HG03469 (cell line): ENCODE measurements at regions not wholly inside any gene's neighbourhood (a gene's known extent, or its start where the extent isn't known, plus 50 kb on each side); places are given as distances from the start of the nearest gene placed in this dataset.
"Not testable (repeated sequence)": the region's sequence is repeated elsewhere in the genome, so short reads cannot be mapped to it uniquely, and the experiment has no call there.

Source experiments
- ATAC-seq: cut with Tn5 transposase; IDR thresholded peaks from one replicate; pipeline ENCODE4 v1.9.1; 2021; ENCODE audit warnings: mild to moderate bottlenecking, moderate library complexity, moderate number of reproducible peaks; ENCODE audit not compliant: unreplicated experiment

- not testable (repeated sequence) for ATAC-seq
Measured at GRCh38 chr3:148525621-148526020, 172.1 kb upstream of the AGTR1 start.

DNA sequence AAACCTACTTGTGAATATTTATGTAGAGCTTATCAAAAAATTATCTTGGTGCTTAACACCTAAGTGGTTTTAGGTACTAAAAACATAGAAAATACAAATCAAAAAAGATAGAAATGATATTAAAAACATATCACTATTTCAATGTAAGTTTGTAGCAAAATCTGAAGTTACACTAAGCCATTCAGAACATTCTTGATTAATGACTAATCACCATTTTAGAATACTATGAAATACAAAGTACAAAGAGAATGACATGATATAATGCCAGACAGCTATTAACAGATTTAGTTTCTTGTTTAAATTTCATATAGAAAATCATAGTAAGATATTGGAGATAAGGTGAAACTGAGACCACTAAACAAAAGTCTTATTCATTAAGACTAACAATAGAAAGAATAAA is 169.7 kb upstream of the AGTR1 start:
- no peak for ATAC-seq

DNA sequence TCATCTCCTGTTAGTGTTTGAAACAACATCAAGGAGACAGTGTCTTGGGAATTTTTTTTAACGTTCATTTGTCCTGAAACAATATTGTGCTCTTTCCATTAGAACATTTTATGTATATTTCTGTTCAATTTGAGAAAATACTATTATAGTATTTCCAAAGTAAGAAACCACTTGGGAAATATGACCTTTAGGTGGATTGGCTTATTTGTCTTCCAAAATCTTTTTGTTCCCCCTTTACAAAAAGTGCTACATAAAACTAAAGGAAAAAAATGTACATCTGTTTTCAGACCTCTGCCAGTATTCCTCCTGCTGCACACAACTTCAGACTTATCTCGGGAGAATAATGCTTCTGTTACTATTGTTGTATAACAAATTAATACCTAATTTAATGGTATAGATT is 165.9 kb upstream of the AGTR1 start:
- no peak for ATAC-seq

DNA sequence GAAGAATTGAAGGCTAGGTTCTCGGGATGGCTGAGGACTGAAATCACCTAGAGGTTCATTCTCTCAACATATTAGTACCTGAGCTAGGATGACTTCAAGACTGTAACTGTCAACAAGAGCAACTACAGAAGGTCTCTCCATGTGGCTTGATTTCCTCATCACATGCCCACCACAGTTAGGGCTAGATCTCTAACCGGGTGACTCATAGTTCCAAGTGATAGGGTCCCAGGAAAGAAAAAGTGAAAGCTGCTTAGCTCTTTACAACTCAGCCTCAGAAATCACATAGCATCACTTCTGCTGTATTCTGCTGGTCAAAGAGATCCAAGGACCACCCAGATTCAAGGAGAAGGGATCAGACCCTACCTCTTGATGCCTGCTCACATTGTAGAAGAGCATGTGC is 165.4 kb upstream of the AGTR1 start:
- no peak for ATAC-seq

DNA sequence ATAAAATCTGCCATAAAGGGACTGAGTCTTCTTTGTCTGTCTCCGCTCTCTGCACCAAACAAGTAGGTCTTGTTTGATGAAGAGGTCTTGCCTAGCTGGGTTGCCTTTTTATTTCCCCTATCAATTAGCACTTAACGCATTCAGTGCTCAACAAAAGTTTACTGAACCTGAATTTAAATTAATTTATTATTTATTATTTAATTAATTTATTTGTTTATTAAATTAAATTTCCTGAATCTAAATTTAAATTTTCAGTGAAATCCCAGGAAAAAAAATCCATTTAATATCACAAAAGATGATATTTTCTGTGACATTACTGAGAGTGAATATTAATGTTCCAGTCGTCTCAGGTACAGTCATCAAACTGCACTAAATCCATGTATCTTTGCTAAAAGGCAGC is 164.9 kb upstream of the AGTR1 start:
- ATAC-seq = no peak

GRCh38 chr3:148534089-148534988 is 163.4 kb upstream of the AGTR1 start:
- ATAC-seq = no peak

GRCh38 chr3:148535001-148535400 is 162.7 kb upstream of the AGTR1 start:
- no peak for ATAC-seq

DNA sequence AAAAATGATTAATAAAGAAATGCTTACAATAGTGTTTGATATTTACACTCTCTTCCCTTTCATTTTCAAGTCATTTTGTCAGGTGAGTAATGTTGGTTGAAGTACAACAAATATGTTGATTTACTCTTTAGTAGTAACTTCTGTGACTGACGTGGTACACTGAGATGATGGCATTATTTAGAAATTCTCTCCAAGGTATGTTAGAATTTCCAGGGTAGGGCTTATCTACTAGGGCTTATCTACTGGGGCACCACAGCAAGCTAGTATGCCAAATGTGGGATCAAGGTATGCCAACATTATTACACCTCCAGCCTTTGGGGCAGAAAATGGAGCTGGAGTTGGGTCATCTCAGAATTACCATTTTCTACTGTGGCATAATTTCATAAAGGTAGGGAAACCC is 157.4 kb upstream of the AGTR1 start:
- no peak for ATAC-seq

DNA sequence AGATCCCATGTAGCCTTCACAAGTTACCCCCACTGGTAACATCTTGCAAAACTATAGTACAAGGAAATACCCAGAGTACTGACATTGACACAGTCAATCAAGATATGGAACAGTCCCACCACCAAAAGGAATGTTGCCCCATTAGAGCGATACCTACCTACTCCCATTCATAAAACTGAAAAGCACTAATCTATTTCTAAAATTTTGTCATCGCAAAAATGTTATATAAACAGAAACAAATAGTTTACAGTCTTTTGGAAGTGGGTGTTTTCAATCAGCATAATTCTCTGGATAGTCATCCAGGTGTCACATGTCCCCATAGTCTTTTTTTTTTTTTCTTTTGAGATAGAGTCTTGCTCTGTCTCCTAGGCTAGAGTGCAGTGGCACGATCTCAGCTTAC is 156.9 kb upstream of the AGTR1 start:
- no peak for ATAC-seq

GRCh38 chr3:148546959-148547358 is 150.7 kb upstream of the AGTR1 start:
- ATAC-seq = no peak

GRCh38 chr3:148551767-148552260 is 145.9 kb upstream of the AGTR1 start:
- ATAC-seq = no peak

- no peak for ATAC-seq
Measured at GRCh38 chr3:148554367-148554766, 143.3 kb upstream of the AGTR1 start.

- ATAC-seq = no peak
Measured at GRCh38 chr3:148556664-148557063, 141.0 kb upstream of the AGTR1 start.

- ATAC-seq = not testable (repeated sequence)
Measured at GRCh38 chr3:148577579-148577978, 120.1 kb upstream of the AGTR1 start.

- no peak for ATAC-seq
Measured at GRCh38 chr3:148582126-148582525, 115.6 kb upstream of the AGTR1 start.

GRCh38 chr3:148583793-148584192 is 113.9 kb upstream of the AGTR1 start:
- no peak for ATAC-seq

DNA sequence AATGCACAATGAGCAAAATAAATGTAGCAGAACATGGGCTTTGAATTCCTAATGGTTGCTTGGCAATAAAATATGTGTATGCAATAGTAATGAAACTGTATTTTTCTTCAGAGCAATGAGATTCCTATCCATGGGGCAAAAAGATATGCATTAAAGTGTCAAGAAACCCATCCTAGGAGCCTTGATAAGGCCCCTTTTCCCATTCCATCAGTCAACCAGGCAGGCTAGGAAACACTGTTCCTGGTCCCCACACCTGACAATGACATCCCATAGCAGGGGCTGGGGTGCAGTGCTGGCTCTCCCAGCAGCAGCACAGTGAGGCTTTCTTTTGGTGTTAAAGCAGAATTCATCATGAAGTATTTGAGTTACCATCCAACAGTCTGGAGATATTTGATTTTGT is 113.3 kb upstream of the AGTR1 start:
- ATAC-seq = no peak

GRCh38 chr3:148585671-148586379 is 111.9 kb upstream of the AGTR1 start:
- no peak for ATAC-seq

DNA sequence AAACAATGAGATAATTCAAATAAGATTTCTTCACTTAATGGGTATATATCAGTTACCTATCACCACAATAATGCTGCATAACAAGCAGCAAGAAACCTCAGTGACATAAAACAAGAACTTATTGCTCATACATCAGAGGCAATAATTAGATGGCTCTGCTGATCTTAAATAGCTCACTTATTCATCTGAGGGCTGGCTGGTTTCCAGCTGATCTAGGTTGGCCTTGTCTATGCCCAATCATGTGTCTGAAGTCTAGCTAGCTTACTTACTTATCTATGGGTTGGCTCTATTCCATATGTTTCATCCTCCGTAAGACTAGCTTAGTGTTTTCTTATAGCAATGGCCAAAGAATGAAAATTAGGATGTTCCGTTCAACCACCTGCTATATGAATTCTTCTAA is 109.4 kb upstream of the AGTR1 start:
- no peak for ATAC-seq

DNA sequence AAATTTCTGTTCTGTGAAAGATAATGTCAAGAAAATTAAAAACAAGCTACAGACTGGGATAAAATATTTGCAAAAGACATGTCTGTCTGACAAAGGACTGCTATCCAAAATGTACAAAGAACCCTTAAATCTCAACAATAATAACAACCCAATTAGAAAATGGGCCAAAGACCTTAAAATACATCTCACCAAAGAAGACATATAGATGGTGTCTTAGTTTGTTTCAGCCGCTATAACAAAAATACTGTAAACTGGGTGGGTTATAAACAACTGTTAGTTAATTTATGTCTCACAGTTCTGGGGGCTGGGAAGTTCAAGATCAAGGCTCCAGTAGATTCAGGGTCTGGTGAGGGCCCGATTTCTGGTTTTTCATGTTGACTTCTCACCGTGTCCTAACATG is 106.2 kb upstream of the AGTR1 start:
- no peak for ATAC-seq

- no peak for ATAC-seq
Measured at GRCh38 chr3:148598619-148599018, 99.1 kb upstream of the AGTR1 start.

- no peak for ATAC-seq
Measured at GRCh38 chr3:148599481-148599880, 98.2 kb upstream of the AGTR1 start.
